Neural progenitor cell (in vitro differentiated cells): ENCODE measurements at regions not wholly inside any gene's neighbourhood (a gene's known extent, or its start where the extent isn't known, plus 50 kb on each side); places are given as distances from the start of the nearest gene placed in this dataset.

ENCODE experiments used
- CTCF ChIP-seq: fragments of 200-600 bp; sonication (generic); IDR thresholded peaks from 2 replicates; pipeline ENCODE4 v1.5.1; 2017; ENCODE audit warnings: antibody characterized with exemption, mild to moderate bottlenecking
- EZH2 ChIP-seq: fragments of 200-600 bp; sonication (generic); IDR thresholded peaks from 2 replicates; pipeline ENCODE4 v1.6.1; 2017; ENCODE audit warnings: antibody characterized with exemption, mild to moderate bottlenecking, moderate library complexity
- EZH2phosphoT487 ChIP-seq: fragments of 200-600 bp; sonication (generic); IDR thresholded peaks from 2 replicates; pipeline ENCODE4 v1.6.1; 2017; ENCODE audit warnings: antibody characterized with exemption

- TF ChIP-seq CTCF (no peak), EZH2 (no peak), EZH2phosphoT487 (no peak)
Observed at GRCh38 chr6:3513416-3513815, 56.6 kb upstream of the SLC22A23 start.
